ENCODE measurements at regions not wholly inside any gene's neighbourhood (a gene's known extent, or its start where the extent isn't known, plus 50 kb on each side); places are given as distances from the start of the nearest gene placed in this dataset.

DNA sequence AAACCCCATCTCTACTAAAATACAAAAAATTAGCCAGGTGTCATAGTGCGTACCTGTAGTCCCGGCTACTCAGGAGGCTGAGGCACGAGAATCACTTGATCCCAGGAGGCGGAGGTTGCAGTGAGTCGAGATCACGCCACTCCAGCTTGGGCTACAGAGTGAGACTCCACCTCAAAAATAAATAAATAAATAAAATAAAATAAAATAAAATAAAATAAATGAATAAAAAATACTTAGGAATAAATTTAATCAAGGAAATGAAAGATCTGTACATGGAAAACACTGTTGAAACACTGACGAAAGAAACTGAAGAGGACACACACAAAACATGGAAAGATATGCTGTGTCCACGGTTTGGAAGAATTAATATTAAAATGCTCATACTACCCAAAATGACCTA lies 56.5 kb upstream of the ASPRV1 start:
- no peak for DNase-seq (ENCODE audit: extremely low spot score)
- TF ChIP-seq, protein P1, sequence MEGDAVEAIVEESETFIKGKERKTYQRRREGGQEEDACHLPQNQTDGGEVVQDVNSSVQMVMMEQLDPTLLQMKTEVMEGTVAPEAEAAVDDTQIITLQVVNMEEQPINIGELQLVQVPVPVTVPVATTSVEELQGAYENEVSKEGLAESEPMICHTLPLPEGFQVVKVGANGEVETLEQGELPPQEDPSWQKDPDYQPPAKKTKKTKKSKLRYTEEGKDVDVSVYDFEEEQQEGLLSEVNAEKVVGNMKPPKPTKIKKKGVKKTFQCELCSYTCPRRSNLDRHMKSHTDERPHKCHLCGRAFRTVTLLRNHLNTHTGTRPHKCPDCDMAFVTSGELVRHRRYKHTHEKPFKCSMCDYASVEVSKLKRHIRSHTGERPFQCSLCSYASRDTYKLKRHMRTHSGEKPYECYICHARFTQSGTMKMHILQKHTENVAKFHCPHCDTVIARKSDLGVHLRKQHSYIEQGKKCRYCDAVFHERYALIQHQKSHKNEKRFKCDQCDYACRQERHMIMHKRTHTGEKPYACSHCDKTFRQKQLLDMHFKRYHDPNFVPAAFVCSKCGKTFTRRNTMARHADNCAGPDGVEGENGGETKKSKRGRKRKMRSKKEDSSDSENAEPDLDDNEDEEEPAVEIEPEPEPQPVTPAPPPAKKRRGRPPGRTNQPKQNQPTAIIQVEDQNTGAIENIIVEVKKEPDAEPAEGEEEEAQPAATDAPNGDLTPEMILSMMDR (IDR thresholded peaks at IDR 0.05; ENCODE audit: control extremely low read depth, extremely low read depth, low read depth, missing control alignments) = no peak
- POLR2A ChIA-PET = no interaction called here
- CTCF ChIA-PET = no interaction called here

DNA sequence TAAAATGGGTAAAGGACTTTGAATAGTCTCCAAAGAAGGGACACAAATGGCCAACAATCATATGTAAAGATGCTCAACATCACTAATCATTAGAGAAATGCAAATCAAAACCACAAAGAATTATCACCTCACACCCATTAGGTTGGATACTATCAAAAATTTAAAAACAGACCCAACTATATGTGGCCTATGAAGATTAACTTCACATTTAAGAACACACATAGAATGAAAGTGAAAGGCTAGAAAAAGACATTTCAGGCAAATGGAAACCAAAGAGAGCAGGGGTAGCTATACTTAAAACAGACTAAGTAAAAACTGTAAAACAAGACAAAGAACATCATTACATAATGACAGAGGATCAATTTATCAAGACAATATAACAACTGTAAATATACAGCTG lies 53.5 kb upstream of the ASPRV1 start:
- TF ChIP-seq, protein P1 (IDR thresholded peaks at IDR 0.05; ENCODE audit: control extremely low read depth, extremely low read depth, low read depth, missing control alignments) = no peak
- ChIA-PET CTCF (interaction anchor here (1.7 kb wide), 1 partner anchor 12 kb away, joined by 5 read pairs; no protein-coding TSS in a partner anchor), POLR2A (no interaction called here)
- DNase-seq (ENCODE audit: extremely low spot score) = no peak

GRCh38 chr2:70012887-70013286 lies 51.5 kb upstream of the ASPRV1 start:
- CTCF ChIA-PET = interaction anchor here (1.4 kb wide), 1 partner anchor 58 kb away, joined by 3 read pairs; no protein-coding TSS in a partner anchor
- TF ChIP-seq, protein P1 (IDR thresholded peaks at IDR 0.05; ENCODE audit: control extremely low read depth, extremely low read depth, low read depth, missing control alignments) = no peak
- no peak for DNase-seq (ENCODE audit: extremely low spot score)
- POLR2A ChIA-PET = no interaction called here

DNA sequence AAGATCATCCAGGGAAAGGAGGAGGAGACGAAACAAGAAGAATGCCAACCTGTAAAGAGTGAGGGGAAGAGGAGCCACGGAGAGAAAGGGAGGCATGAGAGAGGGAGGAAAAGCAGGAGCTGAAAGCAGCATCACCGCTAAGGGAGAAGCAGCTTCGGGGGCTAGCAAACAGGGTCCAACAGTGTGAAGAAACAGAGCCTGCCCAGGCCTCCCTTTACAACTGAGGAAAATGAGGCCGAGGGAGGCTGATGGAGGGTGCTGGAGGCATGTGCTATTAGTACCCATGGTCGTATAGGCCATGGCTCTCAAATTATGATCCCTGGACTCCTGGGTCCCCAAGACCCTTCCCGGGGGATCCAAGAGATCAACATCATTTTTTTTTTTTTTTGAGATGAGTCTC lies 50.4 kb upstream of the ASPRV1 start:
- ChIA-PET CTCF (no interaction called here), POLR2A (no interaction called here)
- DNase-seq (ENCODE audit: extremely low spot score) = no peak
- TF ChIP-seq, protein P1 (IDR thresholded peaks at IDR 0.05; ENCODE audit: control extremely low read depth, extremely low read depth, low read depth, missing control alignments) = no peak

DNA sequence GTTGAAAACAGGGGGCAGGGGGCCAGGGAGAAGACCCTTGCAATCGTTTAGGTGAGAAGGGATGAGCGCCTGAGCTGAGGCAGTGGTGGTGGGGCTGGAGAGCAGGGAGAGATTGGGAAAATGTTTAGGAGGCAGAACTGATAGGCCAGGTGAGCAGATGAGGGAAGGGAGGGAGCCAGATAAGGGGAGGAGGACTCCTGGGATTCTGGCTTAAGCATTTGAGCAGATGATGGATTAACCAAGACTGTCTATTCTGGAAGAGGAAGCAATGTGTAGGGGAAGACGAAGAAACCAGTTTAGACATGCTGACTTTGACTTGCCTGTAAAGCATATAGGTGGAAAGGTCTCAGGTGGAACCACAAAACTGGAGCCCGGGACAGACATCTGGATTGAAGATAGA lies 49.9 kb upstream of the ASPRV1 start:
- POLR2A ChIA-PET = no interaction called here
- CTCF ChIA-PET = interaction anchor here (1.0 to 1.5 kb wide), 2 partner anchors 51 to 133 kb away, joined by 3 read pairs; no protein-coding TSS in a partner anchor
- TF ChIP-seq, protein P1 (IDR thresholded peaks at IDR 0.05; ENCODE audit: control extremely low read depth, extremely low read depth, low read depth, missing control alignments) = no peak
- DNase-seq (ENCODE audit: extremely low spot score) = no peak
